Right lobe of liver (tissue), 4 donors: ENCODE measurements at regions not wholly inside any gene's neighbourhood (a gene's known extent, or its start where the extent isn't known, plus 50 kb on each side); places are given as distances from the start of the nearest gene placed in this dataset.
"Not testable (repeated sequence)": the region's sequence is repeated elsewhere in the genome, so short reads cannot be mapped to it uniquely, and the experiment has no call there.

ENCODE experiments used
- POLR2A ChIP-seq: fragments of 450-650 bp; IDR thresholded peaks from one replicate; pipeline ENCODE4 v1.6.1; 2017; ENCODE audit warnings: antibody characterized with exemption, mild to moderate bottlenecking
- TF ChIP-seq, protein P1 (sequence below), 4 donors: fragments of 200-600 bp in 3 of 4; fragments of 450-650 bp in 1 of 4; IDR thresholded peaks; one replicate each; pipeline versions ENCODE4 v1.5.1 to v1.8.0; 2016 to 2022; ENCODE audit warnings: antibody characterized with exemption in 4 of 4, mild to moderate bottlenecking in 2 of 4
- donor health status: DM: no; HTN: no; CAD: no.
- donor health status: DM: no; HTN: no; CAD: no.
- donor health status: DM: no; HTN: yes; CAD: no.

DNA sequence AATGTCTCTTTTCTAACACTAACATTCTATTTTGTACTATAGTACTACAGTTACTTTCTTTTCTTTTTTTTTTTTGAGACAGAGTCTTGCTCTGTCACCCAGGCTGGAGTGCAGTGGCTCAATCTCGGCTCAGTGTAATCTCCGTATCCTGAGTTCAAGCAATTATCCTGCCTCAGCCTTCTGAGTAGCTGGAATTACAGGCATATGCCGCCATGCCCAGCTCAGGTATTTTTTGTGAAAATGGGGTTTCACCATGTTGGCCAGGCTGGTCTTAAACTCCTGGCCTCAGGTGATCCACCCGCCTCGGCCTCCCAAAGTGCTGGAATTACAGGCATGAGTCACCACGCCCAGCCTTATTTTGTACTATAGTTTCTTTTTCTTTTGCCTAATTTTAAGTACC lies 163.9 kb downstream of the GJA1 start:
- TF ChIP-seq, protein P1, sequence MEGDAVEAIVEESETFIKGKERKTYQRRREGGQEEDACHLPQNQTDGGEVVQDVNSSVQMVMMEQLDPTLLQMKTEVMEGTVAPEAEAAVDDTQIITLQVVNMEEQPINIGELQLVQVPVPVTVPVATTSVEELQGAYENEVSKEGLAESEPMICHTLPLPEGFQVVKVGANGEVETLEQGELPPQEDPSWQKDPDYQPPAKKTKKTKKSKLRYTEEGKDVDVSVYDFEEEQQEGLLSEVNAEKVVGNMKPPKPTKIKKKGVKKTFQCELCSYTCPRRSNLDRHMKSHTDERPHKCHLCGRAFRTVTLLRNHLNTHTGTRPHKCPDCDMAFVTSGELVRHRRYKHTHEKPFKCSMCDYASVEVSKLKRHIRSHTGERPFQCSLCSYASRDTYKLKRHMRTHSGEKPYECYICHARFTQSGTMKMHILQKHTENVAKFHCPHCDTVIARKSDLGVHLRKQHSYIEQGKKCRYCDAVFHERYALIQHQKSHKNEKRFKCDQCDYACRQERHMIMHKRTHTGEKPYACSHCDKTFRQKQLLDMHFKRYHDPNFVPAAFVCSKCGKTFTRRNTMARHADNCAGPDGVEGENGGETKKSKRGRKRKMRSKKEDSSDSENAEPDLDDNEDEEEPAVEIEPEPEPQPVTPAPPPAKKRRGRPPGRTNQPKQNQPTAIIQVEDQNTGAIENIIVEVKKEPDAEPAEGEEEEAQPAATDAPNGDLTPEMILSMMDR (IDR thresholded peaks at IDR 0.05) = not testable (repeated sequence)
- not testable (repeated sequence) for TF ChIP-seq POLR2A
